Kidney epithelial cell (primary cell): ENCODE measurements at regions not wholly inside any gene's neighbourhood (a gene's known extent, or its start where the extent isn't known, plus 50 kb on each side); places are given as distances from the start of the nearest gene placed in this dataset.

Experiments used
- DNase-seq: peaks from one replicate; pipeline ENCODE4 v3.0.0-alpha.2; 2010; ENCODE audit warnings: low read depth
- H3K27me3 ChIP-seq: 2 replicates; pipeline ENCODE4 v1.6.0; 2011; ENCODE audit warnings: low read length; ENCODE audit not compliant: control insufficient read depth, insufficient read depth
- H3K36me3 ChIP-seq: 2 replicates; pipeline ENCODE4 v1.5.1; 2011; ENCODE audit warnings: low read length; ENCODE audit not compliant: control insufficient read depth, insufficient read depth
- H3K4me3 ChIP-seq: 2 replicates; pipeline ENCODE4 v1.5.1; 2011; ENCODE audit warnings: low read depth, mild to moderate bottlenecking, control low read depth, low read length
- TF ChIP-seq, protein P1 (sequence below): IDR thresholded peaks from 2 replicates; pipeline ENCODE4 v1.5.1; 2011; ENCODE audit warnings: mild to moderate bottlenecking, moderate library complexity, low read length, control low read depth, inconsistent platforms; ENCODE audit not compliant: insufficient read depth, poor library complexity, severe bottlenecking

DNA sequence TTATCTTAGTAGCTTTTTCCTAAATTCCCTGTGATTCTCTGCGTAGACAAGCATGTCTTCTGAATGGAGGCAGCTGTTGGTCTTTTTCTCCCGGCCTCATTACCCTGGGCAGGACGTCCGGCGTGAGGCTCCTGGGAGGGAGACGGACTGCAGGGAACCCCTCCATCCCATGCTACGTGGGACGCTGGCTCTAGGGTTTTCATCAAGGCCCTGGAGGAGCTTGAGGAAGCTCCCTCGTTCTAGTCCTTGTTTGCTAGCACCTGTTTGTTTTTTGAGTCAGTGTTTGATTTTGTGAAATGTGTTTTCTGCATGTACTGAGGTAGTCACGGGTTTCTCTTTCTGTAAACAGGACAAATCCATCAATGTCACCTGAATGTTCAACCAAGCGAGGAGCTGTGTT, 99.3 kb upstream of the TMEM18 start:
- H3K36me3 ChIP-seq, result no peaks in the 10 kb centered on the region
- no peaks in the 10 kb centered on the region for H3K27me3 ChIP-seq
- TF ChIP-seq, protein P1, sequence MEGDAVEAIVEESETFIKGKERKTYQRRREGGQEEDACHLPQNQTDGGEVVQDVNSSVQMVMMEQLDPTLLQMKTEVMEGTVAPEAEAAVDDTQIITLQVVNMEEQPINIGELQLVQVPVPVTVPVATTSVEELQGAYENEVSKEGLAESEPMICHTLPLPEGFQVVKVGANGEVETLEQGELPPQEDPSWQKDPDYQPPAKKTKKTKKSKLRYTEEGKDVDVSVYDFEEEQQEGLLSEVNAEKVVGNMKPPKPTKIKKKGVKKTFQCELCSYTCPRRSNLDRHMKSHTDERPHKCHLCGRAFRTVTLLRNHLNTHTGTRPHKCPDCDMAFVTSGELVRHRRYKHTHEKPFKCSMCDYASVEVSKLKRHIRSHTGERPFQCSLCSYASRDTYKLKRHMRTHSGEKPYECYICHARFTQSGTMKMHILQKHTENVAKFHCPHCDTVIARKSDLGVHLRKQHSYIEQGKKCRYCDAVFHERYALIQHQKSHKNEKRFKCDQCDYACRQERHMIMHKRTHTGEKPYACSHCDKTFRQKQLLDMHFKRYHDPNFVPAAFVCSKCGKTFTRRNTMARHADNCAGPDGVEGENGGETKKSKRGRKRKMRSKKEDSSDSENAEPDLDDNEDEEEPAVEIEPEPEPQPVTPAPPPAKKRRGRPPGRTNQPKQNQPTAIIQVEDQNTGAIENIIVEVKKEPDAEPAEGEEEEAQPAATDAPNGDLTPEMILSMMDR, result no peak
- no peak overlapping the region for H3K4me3 ChIP-seq
- no peak for DNase-seq

DNA sequence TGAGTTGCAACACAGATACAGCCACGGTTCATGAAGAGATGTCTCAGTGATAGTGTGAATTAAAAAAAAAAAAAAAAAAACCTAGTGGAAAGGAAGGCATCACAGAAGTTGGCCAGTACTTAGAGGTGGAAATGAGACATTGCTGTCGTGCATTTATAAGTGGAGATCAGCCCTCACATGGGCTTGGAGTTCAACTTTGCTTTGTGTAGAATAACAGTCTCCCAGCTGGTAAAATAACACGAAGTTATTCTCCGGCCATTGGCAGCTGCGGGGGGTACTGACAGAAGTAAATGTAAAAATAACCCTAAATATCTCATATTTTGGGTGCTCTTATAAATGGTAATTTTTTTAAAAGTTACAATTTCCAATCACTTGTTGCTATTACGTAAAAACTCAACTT, 98.8 kb upstream of the TMEM18 start:
- TF ChIP-seq, protein P1, result no peak
- no peak for DNase-seq
- Histone ChIP-seq H3K4me3 (no peak overlapping the region), H3K36me3 (no peaks in the 10 kb centered on the region), H3K27me3 (no peaks in the 10 kb centered on the region)

DNA sequence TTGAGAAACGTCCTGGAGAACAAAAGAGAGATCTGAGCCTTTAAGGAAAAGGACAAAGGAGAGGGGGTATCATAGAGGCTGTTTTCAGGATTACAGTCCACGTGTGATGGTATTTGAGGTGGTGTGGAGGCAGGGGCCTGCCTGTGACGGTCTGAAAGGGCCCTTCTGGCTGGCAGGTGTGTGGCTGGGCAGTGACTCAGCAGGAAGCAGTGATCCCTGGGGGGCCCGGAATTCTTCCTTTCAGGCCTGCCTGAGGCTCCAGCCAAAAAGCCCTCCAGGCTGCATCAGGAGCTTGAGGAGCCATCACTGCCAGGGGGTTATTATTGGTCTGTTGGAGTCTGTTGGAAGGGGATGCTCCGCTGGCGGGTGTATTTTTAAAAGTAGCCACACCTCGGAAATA, 97.2 kb upstream of the TMEM18 start:
- TF ChIP-seq, protein P1, result no peak
- Histone ChIP-seq H3K4me3 (no peak overlapping the region), H3K36me3 (no peaks in the 10 kb centered on the region), H3K27me3 (no peaks in the 10 kb centered on the region)
- DNase-seq, result no peak

DNA sequence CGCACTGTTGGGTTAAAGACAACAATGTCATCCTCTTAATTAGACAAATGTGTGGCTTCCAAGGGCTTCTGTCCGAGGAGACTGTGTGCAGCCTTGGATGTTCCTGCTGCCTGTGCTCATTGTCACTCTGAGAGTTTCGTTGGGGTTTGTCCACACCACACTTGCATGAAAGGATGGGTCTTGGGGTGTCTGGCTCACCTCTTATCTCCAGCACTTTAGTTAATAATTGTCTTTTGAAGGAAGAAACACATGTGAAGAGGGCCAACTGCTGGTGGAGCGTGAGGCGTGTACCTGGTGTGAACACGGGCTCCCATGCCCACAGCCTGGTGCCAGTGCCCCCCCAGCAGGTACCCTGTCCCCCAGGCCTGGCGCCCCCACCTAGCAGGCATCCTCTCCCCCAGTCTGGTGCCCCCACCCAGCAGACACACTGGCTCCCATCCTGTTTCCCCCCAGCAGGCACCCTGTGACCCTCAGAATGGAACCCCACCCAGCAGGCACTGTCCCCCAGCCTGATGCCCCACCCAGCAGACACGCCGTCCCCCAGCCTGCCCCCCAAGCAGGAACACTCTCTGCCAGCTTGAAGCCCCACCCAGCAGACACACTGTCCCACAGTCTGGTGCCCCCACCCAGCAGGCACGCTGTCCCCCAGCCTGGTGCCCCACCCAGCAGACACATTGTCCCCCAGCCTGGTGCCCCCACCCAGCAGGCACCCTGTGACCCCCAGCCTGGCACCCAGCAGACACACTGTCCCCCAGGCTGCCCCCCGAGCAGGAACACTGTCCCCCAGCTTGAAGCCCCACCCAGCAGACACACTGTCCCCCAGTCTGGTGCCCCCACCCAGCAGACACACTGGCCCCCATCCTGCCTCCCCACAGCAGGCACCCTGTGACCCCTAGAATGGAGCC, 96.3 kb upstream of the TMEM18 start:
- TF ChIP-seq, protein P1, result no peak

DNA sequence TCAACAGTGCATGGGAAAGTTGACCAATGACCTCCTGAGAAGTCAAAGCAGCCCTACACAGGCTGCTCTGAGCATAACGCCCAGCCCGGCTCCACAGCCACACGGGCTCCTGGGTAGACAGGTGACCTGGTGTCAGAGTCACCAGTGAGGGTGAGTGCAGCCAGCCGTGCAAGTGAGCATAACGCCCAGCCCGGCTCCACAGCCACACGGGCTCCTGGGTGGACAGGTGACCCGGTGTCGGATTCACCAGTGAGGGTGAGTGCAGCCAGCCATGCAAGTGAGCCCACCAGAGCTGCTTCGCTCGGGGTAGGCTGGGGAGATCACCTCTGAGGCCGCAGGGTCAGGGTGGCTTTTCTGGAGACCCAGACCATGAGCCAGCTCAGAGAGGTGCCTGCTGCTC, 94.3 kb upstream of the TMEM18 start:
- no peaks in the 10 kb centered on the region for H3K36me3 ChIP-seq
- no peak overlapping the region for H3K4me3 ChIP-seq
- DNase-seq, result no peak
- H3K27me3 ChIP-seq, result no peaks in the 10 kb centered on the region
- TF ChIP-seq, protein P1, result no peak

More for the DNA sequence above, 96.3 kb upstream of the TMEM18 start:
- DNase-seq, result no peak
- H3K4me3 ChIP-seq, result no peak overlapping the region
- H3K36me3 ChIP-seq, result no peaks in the 10 kb centered on the region
- H3K27me3 ChIP-seq, result no peaks in the 10 kb centered on the region

DNA sequence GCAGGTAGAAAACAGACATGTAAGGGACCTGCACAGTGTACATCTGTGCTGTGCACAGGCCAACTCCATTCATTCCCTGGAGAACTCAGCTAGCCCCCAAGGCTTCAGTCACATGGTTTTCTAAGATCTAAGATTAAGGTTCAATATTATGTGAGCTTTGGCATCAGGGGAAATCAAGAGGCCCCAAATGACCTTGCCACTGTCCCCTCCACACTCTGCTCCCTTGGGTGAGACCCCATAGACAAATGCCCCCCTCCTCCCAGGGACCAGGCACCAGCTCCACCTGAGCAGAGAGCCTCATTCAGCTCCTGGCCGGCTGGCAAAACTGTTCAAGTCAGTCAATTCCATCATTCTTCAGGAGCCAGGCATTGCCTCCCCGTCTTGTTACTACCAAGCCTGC, 93.6 kb upstream of the TMEM18 start:
- Histone ChIP-seq H3K36me3 (no peaks in the 10 kb centered on the region), H3K27me3 (no peaks in the 10 kb centered on the region), H3K4me3 (no peak overlapping the region)
- DNase-seq, result no peak
- TF ChIP-seq, protein P1, result no peak
